NCI-H748 (cell line): ENCODE measurements at regions not wholly inside any gene's neighbourhood (a gene's known extent, or its start where the extent isn't known, plus 50 kb on each side); places are given as distances from the start of the nearest gene placed in this dataset.
"Not testable (repeated sequence)": the region's sequence is repeated elsewhere in the genome, so short reads cannot be mapped to it uniquely, and the experiment has no call there.

ENCODE experiments used
- DNase-seq: peaks from one replicate; lab custom pipeline; 2025; ENCODE audit not compliant: unreplicated experiment; lab: John Stamatoyannopoulos, UW

GRCh38 chr13:82259284-82259683, 1623.0 kb downstream of the SLITRK1 start:
- DNase-seq, result no peak

DNA sequence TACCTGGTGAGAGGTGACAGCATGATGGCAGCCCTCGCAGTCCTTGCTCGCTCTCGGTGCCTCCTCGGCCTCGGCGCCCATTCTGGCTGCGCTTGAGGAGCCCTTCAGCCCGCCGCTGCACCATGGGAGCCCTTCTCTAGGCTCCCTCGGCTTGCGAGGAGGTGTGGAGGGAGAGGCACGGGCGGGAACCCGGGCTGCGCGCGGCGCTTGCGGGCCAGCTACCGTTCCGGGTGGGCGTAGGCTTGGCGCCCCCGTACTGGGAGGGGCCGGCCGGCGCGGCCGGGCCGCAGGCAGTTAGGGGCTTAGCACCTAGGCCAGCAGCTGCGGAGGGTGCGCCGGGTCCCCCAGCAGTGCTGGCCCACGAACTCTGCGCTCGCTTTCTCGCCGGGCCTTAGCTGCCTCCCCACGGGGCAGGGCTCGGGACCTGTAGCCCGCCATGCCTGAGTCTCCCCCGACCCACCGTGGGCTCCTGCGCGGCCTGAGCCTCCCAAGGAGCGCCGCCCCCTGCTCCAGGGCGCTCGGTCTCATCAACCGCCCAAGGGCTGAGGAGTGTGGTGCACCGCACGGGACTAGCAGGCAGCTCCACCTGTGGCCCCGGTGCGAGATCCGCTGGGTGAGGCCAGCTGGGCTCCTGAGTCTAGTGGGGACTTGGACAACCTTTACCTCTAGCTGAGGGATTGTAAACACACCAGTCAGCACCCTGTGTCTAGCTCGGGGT, 1624.3 kb downstream of the SLITRK1 start:
- DNase-seq, result no peak

DNA sequence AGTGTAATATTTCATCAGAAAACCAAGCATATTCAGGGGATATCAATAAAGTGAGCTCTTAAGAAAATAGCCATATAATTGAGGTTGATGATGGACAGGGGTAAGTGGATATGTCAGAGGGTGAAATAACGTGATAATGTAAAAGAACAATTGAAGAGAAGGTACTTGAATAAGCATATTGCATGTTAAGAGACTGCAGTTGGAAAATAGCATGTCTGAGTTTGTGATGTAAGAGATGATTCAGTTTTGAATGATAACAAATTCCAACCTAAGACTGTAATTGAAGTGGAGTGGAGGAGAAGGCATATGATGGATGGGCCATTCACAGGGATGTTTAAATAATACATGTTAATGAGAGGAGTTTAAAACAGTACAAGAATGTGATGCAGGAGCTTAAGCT, 1633.5 kb downstream of the SLITRK1 start:
- DNase-seq, result no peak

DNA sequence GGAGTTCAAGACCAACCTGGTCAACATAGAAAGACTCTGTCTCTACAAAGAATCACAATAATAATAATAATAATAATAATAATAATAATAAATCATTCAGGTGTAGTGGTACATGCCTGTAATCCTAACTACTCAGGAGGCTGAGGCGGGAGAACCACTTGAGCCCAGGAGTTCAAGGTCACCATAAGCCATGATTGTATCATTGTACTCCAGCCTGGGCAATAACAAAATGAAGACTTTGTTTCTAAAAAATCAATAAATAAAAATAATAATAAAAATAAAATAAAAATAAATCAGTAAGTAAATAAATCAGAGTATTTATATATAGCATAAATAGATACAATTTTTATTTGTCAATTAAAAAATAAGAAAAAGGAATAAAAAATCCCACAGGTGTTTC, 1636.4 kb downstream of the SLITRK1 start:
- no peak for DNase-seq

DNA sequence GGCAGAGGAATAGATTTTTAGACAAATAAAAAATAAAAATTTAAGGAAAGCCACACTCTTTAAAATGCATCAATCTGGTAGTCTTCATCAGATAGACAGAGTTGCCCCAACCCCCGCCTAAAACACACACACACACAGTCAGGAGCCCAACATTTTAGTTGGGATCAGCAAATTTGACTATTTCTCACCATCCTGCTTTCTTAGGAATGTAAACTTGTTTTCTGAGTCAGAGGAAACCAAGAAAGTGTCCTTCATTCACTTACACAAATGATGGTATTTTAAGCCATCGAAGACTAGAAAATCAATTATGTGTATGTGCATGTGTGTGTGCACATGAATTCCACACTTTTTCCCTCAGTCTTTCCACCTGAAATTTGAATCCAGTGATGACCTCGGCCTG, 1657.5 kb downstream of the SLITRK1 start:
- no peak for DNase-seq

GRCh38 chr13:82221621-82222020, 1660.7 kb downstream of the SLITRK1 start:
- DNase-seq, result no peak

DNA sequence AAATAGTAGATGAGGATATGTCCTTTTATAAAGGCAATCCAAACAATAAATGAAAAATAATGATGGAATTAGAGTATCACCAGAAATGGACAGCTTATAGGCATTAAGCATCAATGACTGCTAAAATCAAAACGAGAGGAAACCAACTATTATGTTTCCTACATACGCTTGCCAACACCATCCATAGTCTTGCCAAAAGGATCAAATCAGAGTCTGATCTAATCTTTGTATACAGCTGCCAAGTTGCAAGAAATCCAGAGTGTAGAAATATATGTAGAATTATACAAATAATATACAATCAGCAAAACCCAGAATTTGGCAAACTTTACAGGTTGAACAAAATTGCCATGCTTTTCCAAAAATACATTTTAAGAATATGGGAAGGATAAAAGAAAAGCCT, 1661.6 kb downstream of the SLITRK1 start:
- no peak for DNase-seq

- no peak for DNase-seq
Measured at GRCh38 chr13:82216165-82216564, 1666.1 kb downstream of the SLITRK1 start.

- DNase-seq, result no peak
Measured at GRCh38 chr13:82214341-82214740, 1667.9 kb downstream of the SLITRK1 start.

- no peak for DNase-seq
Measured at GRCh38 chr13:82206241-82206640, 1676.0 kb downstream of the SLITRK1 start.

- DNase-seq, result no peak
Measured at GRCh38 chr13:82202398-82202797, 1679.9 kb downstream of the SLITRK1 start.

GRCh38 chr13:82196087-82196486, 1686.2 kb downstream of the SLITRK1 start:
- DNase-seq, result no peak

DNA sequence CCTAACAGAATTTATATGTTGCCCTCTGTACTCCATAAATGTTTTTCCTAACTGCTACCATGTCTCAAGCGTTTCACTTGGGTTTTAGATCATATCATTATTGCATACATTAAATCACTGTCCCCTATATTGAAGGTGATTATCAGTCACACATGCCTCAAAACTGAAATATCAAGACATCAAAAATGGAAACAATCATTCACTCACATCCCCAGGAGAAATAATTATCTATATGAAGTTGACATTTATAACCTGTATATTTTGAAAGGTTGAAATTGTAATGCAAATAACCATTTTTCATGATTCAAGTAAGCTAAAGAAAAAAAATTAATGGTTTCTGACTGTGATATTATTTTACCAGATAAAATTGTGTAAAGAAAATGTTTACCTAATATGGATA, 1695.0 kb downstream of the SLITRK1 start:
- no peak for DNase-seq

- no peak for DNase-seq
Measured at GRCh38 chr13:82176751-82177150, 1705.5 kb downstream of the SLITRK1 start.

DNA sequence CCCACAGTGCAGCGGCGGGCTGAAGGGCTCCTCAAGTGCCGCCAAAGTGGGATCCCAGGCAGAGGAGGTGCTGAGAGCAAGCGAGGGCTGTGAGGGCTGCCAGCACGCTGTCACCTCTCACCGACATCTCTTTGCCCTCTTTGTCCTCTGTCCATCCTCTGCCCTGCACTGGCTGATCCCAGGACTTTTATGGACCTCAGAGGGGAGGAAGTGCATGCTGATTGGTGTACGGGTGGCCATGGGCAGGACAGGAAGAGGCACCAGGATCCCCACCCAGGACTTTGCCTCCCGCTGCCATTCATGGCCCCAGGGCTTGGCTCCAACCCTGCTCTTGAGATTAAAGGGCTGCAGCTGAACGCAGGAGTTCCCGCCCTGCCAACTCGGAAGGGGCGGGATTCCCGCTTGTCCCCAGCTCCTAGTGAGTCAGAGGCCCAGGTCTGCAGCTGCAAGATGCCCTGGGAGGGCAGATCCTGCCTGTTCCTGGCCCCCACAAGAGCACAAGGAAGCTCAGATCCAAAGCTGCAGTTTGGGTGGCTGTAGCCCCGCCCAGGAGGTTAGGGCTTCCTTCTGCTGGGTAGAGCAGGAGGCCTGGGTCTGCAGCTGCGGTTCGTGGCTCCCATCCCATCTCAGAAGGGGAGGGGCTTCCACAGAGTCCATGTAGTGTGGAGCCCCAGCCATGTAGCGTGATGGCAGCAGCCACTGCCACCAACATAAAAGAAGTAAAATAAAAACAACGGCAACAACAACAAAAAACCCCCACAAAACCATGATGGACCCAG, 1716.7 kb downstream of the SLITRK1 start:
- no peak for DNase-seq

DNA sequence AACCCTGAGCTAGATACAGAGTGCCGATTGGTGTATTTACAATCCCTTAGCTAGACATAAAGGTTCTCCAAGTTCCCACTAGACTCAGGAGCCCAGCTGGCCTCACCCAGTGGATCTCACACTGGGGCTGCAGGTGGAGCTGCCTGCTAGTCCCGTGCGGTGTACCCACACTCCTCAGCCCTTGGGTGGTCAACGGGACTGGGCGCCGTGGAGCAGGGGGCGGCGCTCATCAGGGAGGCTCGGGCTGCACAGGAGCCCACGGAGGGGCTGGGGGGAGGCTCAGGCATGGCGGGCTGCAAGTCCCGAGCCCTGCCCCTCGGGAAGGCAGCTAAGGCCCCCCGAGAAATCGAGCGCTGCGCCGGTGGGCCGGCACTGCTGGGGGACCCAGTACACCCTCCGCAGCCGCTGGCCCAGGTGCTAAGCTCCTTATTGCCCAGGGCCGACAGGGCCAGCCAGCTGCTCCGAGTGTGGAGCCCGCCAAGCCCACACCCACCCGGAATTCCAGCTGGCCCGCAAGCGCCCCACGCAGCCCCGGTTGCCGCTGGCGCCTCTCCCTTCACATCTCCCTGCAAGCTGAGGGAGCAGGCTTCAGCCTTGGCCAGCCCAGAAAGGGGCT, 1717.4 kb downstream of the SLITRK1 start:
- DNase-seq, result not testable (repeated sequence)

GRCh38 chr13:82147526-82147925, 1734.7 kb downstream of the SLITRK1 start:
- no peak for DNase-seq

- DNase-seq, result no peak
Measured at GRCh38 chr13:82136880-82137279, 1745.4 kb downstream of the SLITRK1 start.

DNA sequence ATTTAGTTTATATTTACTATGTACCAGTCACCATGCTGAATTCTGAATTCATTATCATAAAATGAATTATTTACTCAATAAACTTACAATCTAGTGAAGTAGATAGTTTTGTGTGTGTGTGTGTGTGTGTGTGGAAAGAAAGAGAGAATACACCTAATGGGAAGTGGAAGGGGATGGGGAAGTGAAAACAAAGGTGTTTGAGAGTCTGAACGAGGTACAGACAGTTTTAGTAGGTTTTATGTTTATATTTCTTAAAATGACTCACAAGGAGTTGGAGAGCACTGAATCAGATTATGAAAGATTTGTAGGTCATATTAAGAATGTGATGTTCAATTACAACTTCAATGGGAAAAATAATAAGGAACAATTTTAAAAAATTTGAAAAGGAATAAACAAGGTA, 1753.0 kb downstream of the SLITRK1 start:
- no peak for DNase-seq

- no peak for DNase-seq
Measured at GRCh38 chr13:82118589-82118988, 1763.7 kb downstream of the SLITRK1 start.

DNA sequence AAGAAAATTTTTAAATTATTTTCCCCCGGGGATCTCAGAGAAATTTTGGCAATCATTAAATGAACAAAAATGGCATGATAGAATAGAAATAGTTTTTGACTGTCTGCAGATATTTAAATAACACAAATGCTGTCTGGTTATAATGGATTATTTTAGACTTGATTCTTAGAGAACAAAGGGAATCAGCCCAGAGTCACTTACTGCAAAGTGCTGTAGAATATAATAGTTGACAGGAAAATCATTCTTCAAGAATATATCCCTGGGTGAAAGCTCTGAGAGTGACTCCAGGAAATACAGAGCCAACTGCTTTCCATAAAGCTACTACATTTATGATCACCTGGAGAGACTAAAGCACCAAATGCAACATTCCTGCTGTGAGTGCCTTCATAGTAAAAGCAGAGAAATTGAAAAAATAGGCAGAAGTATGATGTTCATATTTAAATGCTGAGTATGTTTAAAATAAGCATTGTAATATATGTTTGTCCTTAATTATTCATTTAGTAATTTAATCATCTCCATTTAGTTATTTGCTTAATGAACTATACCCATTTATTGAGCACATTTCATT, 1765.8 kb downstream of the SLITRK1 start:
- no peak for DNase-seq

DNA sequence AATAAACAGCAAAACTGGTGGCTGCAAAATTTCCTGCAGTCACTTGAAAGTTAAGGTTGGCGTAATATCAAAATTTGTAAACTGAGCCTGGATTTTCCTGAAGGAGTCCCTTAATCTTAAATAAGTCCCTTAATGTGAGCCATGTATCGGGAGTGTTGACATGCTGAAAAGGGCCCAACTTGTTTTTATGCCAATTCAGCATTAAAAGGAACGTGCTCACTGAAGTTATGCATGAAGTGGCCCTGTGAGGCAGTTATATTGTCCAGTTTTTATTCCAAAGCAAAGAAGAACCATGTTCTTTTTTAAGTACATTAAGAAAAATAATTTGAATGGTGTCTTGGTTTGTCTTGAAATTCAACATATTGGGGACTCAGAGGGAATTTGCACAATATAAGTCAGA, 1766.9 kb downstream of the SLITRK1 start:
- no peak for DNase-seq
